GM18951 (cell line): ENCODE measurements at regions not wholly inside any gene's neighbourhood (a gene's known extent, or its start where the extent isn't known, plus 50 kb on each side); places are given as distances from the start of the nearest gene placed in this dataset.

ENCODE experiments used
- POLR2A ChIP-seq: IDR thresholded peaks from 4 replicates; pipeline ENCODE4 v1.6.1; 2011; ENCODE audit warnings: mild to moderate bottlenecking; ENCODE audit not compliant: insufficient read length, insufficient read depth; ENCODE audit errors: extremely low read depth
- in situ Hi-C: fragments of 300-500 bp; cut with MboI; formaldehyde crosslinking; loops from one replicate; pipeline ENCODE4 v1.12.0; 2022; ENCODE audit warnings: low sequenced_read_pairs, mixed read lengths, inconsistent platforms; ENCODE audit not compliant: unreplicated experiment

DNA sequence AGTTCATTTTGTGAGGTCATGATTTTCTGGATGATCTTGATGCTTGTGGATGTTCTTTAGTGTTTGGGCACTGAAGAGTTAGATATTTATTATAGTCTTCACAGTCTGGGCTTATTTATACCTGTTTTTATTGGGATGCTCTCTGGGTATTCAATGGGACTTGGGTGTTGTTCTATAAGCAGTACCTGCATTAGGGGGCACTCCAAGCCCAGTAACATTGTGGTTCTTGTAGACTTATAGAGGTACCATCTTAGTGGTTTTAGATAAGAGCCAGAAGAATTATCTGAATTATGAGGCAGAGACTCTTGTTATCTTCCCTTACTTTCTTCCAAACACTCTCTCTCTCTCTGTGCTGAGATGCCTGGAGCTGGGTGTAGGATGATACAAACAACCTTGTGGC lies 470.0 kb downstream of the PIK3C3 start:
- TF ChIP-seq POLR2A = no peak
- in situ Hi-C loops = no loop called here

DNA sequence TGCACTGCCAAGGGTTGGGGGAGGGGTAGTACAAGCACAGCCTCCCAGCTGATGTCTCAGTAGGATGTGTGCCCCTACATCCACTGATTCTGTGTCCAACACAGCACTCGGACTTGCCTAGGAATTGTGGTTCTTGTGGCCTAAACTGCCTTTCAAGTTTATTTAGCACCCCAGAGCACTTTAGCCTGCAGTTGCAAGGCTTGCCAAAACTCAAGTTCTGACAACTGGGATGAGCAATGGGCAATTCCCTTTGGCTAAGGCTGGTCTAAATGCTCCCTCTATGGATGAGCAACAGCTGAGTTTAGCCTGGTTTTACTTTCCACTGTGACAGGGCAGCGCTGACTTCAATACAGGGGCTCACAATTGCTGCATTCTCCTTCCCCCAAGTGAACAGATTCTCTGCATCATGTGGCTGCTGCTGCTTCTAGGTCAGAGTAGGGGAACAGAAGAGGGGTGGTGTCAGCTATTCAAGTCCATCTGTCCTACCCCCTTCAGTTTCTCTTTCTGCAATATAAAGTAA lies 471.5 kb downstream of the PIK3C3 start:
- in situ Hi-C loops = no loop called here
- no peak for TF ChIP-seq POLR2A

DNA sequence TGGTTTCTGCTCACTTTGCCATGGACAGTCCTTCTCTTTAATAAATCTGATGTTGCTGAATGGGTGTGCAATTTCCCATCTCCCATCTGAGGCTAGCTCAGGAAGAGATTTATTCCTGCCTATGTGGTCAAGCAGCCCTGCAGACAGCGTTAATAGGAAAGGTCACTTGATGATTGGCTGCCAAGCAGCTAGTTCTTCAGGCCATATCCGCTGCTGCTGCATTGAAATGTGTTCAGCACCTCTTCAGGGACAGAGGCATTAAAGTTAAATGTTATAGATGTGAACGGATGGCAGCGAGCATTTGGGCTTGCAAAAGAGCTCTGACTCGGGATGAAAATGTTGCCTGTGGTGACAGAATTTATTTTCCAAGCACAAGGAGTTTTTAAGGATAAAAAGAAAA lies 474.2 kb downstream of the PIK3C3 start:
- TF ChIP-seq POLR2A = no peak
- in situ Hi-C loops = no loop called here

GRCh38 chr18:42436222-42436765 lies 481.3 kb downstream of the PIK3C3 start:
- TF ChIP-seq POLR2A = no peak

GRCh38 chr18:42437001-42437400 lies 482.0 kb downstream of the PIK3C3 start:
- TF ChIP-seq POLR2A = no peak
- in situ Hi-C loops = no loop called here

More at GRCh38 chr18:42436222-42436765, 481.3 kb downstream of the PIK3C3 start:
- in situ Hi-C loops = no loop called here

DNA sequence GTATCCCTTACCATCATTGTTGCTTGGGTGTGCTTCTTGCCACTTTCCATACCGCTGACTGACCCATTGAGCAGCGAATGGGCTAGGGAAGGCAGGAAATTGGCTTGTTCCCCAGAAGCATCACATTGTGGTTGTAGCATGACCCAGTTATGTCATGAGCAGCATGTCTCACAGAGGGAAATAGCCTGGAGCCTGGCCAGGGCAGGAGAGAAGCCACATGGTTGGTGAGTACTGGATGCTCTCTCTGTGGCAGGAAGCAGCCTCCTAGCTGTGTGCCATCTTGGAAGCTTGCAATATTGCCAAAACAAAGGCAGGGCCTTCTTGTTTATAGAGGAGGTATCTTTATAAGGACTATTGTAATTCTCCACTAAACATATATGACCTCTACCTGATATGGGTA lies 482.6 kb downstream of the PIK3C3 start:
- in situ Hi-C loops = no loop called here
- no peak for TF ChIP-seq POLR2A

- in situ Hi-C loops = no loop called here
- TF ChIP-seq POLR2A = no peak
Measured at GRCh38 chr18:42442656-42443055, 487.6 kb downstream of the PIK3C3 start.

- TF ChIP-seq POLR2A = no peak
- in situ Hi-C loops = no loop called here
Measured at GRCh38 chr18:42444349-42444748, 489.3 kb downstream of the PIK3C3 start.

- no peak for TF ChIP-seq POLR2A
- in situ Hi-C loops = no loop called here
Measured at GRCh38 chr18:42445359-42445758, 490.3 kb downstream of the PIK3C3 start.

GRCh38 chr18:42446195-42446594 lies 491.2 kb downstream of the PIK3C3 start:
- TF ChIP-seq POLR2A = no peak
- in situ Hi-C loops = no loop called here

DNA sequence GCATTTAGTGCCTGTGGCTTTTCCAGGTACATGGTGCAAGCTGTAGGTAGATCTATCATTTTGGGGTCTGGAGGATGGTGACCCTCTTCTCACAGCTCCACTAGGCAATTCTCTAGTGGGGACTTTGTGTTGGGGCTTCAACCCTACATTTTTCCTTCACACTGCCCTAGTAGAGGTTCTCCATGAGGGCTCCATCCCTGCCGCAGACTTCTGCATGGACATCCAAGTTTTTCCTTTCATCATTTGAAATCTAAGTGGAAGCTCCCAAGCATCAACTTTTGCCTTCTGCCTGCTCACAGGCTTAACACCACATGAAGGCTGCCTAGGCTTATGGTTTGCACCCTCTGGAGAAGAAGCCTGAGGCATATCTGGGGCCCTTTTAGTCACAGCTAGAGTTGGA lies 492.7 kb downstream of the PIK3C3 start:
- TF ChIP-seq POLR2A = no peak
- in situ Hi-C loops = no loop called here

GRCh38 chr18:42458226-42458625 lies 503.2 kb downstream of the PIK3C3 start:
- in situ Hi-C loops = no loop called here
- TF ChIP-seq POLR2A = no peak

GRCh38 chr18:42459873-42460272 lies 504.8 kb downstream of the PIK3C3 start:
- in situ Hi-C loops = no loop called here
- no peak for TF ChIP-seq POLR2A

DNA sequence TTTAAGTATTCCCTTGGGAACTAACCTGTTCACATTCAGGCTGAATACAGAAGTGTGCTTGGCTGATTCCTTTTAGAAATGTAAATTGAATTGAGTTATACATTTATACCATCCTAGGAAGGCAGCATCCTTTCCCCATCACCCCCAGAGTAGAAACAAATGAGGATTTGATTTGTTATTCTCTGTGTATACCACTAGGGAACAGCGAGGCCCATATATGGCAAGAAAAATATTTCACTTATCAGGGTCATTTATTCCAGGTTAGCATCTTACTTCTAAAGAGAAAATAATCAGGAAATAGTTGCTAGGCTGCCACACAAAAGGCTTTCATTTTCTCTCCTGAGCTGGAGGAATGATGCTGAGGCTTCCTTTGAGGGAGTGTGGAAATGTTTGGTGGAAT lies 516.9 kb downstream of the PIK3C3 start:
- TF ChIP-seq POLR2A = no peak
- in situ Hi-C loops = no loop called here

DNA sequence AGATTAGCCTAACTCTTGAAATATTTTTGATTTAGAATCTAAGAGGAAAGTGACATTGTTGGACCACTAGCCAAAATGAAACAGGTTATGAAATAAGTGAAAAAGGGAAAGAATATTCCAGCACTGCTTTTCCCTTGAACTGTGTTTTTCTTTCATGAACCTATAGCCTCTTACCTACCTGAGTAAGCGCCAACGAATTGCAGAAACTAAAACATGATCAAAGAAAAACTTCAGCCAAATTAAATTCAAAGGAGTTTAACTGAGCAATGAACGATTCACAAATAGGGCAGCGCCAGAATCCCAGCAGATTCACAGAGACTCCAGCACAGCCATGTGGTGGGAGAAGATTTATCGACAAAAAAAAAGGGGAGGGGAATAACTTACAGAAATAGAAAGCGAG lies 518.6 kb downstream of the PIK3C3 start:
- in situ Hi-C loops = no loop called here
- TF ChIP-seq POLR2A = no peak
